ENCODE measurements at regions not wholly inside any gene's neighbourhood (a gene's known extent, or its start where the extent isn't known, plus 50 kb on each side); places are given as distances from the start of the nearest gene placed in this dataset.

- DNase-seq (ENCODE audit: low read depth): no peak
Measured at GRCh38 chr9:27750566-27750965, 177.3 kb upstream of the C9orf72 start.

GRCh38 chr9:27752069-27752468, 178.8 kb upstream of the C9orf72 start:
- DNase-seq (ENCODE audit: low read depth): no peak

- DNase-seq (ENCODE audit: low read depth): no peak
Measured at GRCh38 chr9:27755846-27756245, 182.6 kb upstream of the C9orf72 start.

- DNase-seq (ENCODE audit: low read depth): no peak
Measured at GRCh38 chr9:27756418-27756817, 183.1 kb upstream of the C9orf72 start.

- DNase-seq (ENCODE audit: low read depth): no peak
Measured at GRCh38 chr9:27763831-27764230, 190.6 kb upstream of the C9orf72 start.

- peak; percentile 40 for DNase-seq (ENCODE audit: low read depth)
Measured at GRCh38 chr9:27765266-27766072, 192.2 kb upstream of the C9orf72 start.

- peak; percentile 40 for DNase-seq (ENCODE audit: low read depth)
Measured at GRCh38 chr9:27766073-27766835, 193.0 kb upstream of the C9orf72 start.

GRCh38 chr9:27768781-27769180, 195.5 kb upstream of the C9orf72 start:
- no peak for DNase-seq (ENCODE audit: low read depth)

- no peak for DNase-seq (ENCODE audit: low read depth)
Measured at GRCh38 chr9:27770541-27770940, 197.3 kb upstream of the C9orf72 start.

- peak; percentile 45 for DNase-seq (ENCODE audit: low read depth)
Measured at GRCh38 chr9:27771803-27772545, 198.7 kb upstream of the C9orf72 start.

- no peak for DNase-seq (ENCODE audit: low read depth)
Measured at GRCh38 chr9:27784847-27785713, 211.8 kb upstream of the C9orf72 start.

GRCh38 chr9:27785714-27786100, 212.4 kb upstream of the C9orf72 start:
- no peak for DNase-seq (ENCODE audit: low read depth)

GRCh38 chr9:27787891-27788290, 214.6 kb upstream of the C9orf72 start:
- no peak for DNase-seq (ENCODE audit: low read depth)

GRCh38 chr9:27791311-27791710, 218.0 kb upstream of the C9orf72 start:
- DNase-seq (ENCODE audit: low read depth): no peak

GRCh38 chr9:27792971-27793689, 219.8 kb upstream of the C9orf72 start:
- DNase-seq (ENCODE audit: low read depth): no peak

- no peak for DNase-seq (ENCODE audit: low read depth)
Measured at GRCh38 chr9:27799326-27799725, 226.0 kb upstream of the C9orf72 start.

- DNase-seq (ENCODE audit: low read depth): no peak
Measured at GRCh38 chr9:27800159-27800558, 226.9 kb upstream of the C9orf72 start.

- DNase-seq (ENCODE audit: low read depth): no peak
Measured at GRCh38 chr9:27800692-27801370, 227.6 kb upstream of the C9orf72 start.

GRCh38 chr9:27801545-27801944, 228.3 kb upstream of the C9orf72 start:
- DNase-seq (ENCODE audit: low read depth): no peak

- no peak for DNase-seq (ENCODE audit: low read depth)
Measured at GRCh38 chr9:27802418-27802817, 229.1 kb upstream of the C9orf72 start.
